Motor neuron (in vitro differentiated cells): ENCODE measurements at regions not wholly inside any gene's neighbourhood (a gene's known extent, or its start where the extent isn't known, plus 50 kb on each side); places are given as distances from the start of the nearest gene placed in this dataset.

ENCODE experiments used
- ATAC-seq, 8 experiments: fragments of 200-7000 bp; cut with Tn5 transposase; replicated peaks in 6 of 8; 2 replicates each; pipeline ENCODE4 v1.8.0; 2021; ENCODE audit warnings: mild to moderate bottlenecking in 8 of 8, moderate library complexity in 8 of 8
- H3K27ac ChIP-seq, 2 donors: fragments of 250-450 bp; sonication (Bioruptor Pico); 2 replicates each; pipeline ENCODE4 v1.9.0; 2021; ENCODE audit warnings: antibody characterized with exemption in 2 of 2, mild to moderate bottlenecking in 2 of 2, moderate library complexity in 1 of 2
- H3K4me1 ChIP-seq, 2 donors: fragments of 250-450 bp; sonication (Bioruptor Pico); replicated peaks in 1 of 2; 2 replicates each; pipeline ENCODE4 v1.6.1; 2021; ENCODE audit warnings: antibody characterized with exemption in 2 of 2, mild to moderate bottlenecking in 2 of 2, moderate library complexity in 1 of 2
- H3K4me3 ChIP-seq, 5 donors: fragments of 250-450 bp; sonication (Bioruptor Pico); 2 replicates each; pipeline ENCODE4 v1.9.0; 2021; ENCODE audit warnings: antibody characterized with exemption in 5 of 5, mild to moderate bottlenecking in 5 of 5, moderate library complexity in 4 of 5
- WGBS, 10 experiments: fragments of 450-650 bp; shearing (Covaris generic); methylation state at CpG; one replicate each; pipeline ENCODE4 v1.0.0; 2022; 5-methylcytosine and 5-hydroxymethylcytosine counted together
- in situ Hi-C, 9 experiments: fragments of 400-800 bp; cut with MboI; loops; one replicate each; pipeline ENCODE4 v1.15.0; 2021; ENCODE audit warnings: low sequenced_read_pairs in 9 of 9, low pct_unique_long_range_greater_than_20kb in 2 of 9; ENCODE audit not compliant: unreplicated experiment in 9 of 9

DNA sequence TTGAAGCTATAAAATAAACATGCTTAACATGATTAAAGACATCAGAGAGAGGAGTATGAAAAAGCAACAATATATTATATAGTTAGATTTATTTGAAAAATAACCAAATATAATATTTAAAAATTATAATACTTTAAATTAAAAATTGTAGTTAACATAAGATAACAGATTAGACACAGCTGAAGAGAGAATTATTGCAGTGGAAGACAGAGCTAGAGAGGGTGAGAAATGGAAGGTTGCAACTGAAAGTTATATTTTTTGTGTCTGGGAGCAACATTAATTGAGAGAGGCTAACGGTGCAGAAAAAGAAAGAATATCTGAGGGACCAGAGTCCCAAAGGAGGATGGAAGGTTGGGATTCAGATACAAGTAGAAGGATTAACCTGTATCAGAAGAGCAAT lies 548.9 kb upstream of the FZD8 start:
- no peak overlapping the region for H3K27ac ChIP-seq
- no peak for ATAC-seq
- H3K4me3 ChIP-seq, result no peak overlapping the region
- 0 to 78% (median 57%) methylated on average over 1 of the region's 1 CpG; no CpG with 5 or more reads in 1 of the 10 experiments for WGBS, 10 experiments
- H3K4me1 ChIP-seq, result peaks cover 0 to 6% of the 10 kb centered on the region in 2 donors
- in situ Hi-C loops, result loop anchor here in 1 of 9 experiments (25.0 kb wide), 1 partner anchor 404 kb away; no protein-coding TSS in a partner anchor

DNA sequence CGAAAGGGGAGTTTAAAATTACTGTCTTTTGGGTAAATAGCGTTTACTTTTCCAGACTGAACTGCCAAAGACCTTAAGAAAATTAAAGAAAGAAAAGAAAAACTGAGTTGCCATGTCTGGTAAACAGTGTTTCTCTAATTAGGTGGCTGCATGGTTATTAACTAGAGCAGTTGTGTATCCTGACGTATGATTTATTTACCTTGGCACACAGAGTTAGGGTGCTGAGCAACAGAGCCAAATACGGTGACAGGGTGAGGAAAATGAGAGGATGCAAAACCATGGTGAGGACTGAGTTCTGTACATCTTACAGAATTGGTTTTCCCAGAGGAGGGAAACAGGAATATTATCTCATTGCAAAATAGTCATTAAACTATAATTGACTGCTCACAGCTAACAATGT lies 546.4 kb upstream of the FZD8 start:
- peak in 1 of 8 experiments; percentile 39 for ATAC-seq
- Histone ChIP-seq H3K4me3 (no peak overlapping the region), H3K4me1 (no peaks in the 10 kb centered on the region), H3K27ac (no peak overlapping the region)
- in situ Hi-C loops, result loop anchor here in 1 of 9 experiments (25.0 kb wide), 1 partner anchor 401 kb away; no protein-coding TSS in a partner anchor
- WGBS, 10 experiments, result 59 to 95% (median 85%) methylated on average over 2 to 4 of the region's 4 CpGs

DNA sequence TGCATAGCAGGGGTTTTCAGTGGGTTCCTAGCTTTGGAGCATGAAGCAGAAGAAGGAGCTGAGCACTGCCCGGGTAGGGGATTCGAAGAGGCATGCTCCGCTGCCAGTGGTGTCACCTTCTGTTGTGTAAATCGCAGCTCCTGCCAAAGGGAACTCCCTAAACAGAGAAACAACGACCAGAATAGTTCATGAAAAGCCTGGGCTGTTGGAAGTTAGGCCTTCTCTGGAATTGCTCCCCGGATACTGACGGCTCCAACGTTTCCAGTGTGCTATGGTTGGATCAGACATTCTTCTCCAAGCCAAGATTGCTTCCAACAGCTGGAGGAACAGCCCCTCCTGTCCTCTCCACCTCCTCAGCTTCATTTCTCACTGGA lies 546.0 kb upstream of the FZD8 start:
- H3K4me3 ChIP-seq, result no peak overlapping the region
- in situ Hi-C loops, result loop anchor here in 1 of 9 experiments (25.0 kb wide), 1 partner anchor 401 kb away; no protein-coding TSS in a partner anchor
- H3K27ac ChIP-seq, result no peak overlapping the region
- no peaks in the 10 kb centered on the region for H3K4me1 ChIP-seq
- WGBS, 10 experiments, result 0 to 40% (median 30%) methylated on average over 1 to 8 of the region's 8 CpGs; no CpG with 5 or more reads in 2 of the 10 experiments
- peak in 2 of 8 experiments; percentile 48 to 49 for ATAC-seq

DNA sequence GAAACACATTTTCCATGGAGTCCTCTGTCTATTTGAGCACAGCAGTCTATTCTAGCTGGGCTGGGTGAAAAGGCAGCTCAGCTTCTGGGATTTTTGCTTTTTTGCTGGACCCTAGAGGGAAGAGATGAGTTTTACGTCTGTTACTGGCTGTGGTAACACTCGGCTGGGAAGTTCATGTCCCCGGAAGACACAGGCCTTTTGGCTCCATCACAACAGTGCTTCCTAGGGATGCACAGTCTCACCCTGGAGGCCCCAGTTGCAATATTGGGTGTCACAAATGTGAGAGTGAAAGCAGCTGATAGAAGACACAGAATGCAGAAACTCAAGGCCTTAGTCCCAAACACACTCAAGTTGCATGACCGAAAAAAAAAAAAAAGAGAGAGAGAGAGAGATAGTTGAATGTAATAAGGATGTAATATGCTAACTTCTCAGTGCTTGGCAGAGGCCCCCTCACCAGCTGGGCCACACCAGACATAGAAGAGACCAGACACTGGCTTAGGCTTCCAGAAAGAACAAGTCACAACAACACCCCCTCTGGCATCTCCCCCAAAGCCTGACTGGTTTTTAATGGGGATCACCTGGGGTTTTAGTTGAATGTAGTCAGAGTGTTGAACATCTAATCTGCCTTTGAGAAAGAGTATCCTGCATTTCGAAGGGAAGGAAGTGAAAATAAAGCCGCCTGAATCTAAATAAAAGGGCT lies 545.4 kb upstream of the FZD8 start:
- peak in 1 of 8 experiments; percentile 25 for ATAC-seq
- in situ Hi-C loops, result loop anchor here in 1 of 9 experiments (25.0 kb wide), 1 partner anchor 400 kb away; no protein-coding TSS in a partner anchor
- Histone ChIP-seq H3K4me3 (no peak overlapping the region), H3K4me1 (no peaks in the 10 kb centered on the region), H3K27ac (no peak overlapping the region)
- 34 to 94% (median 71%) methylated on average over 1 to 4 of the region's 6 CpGs; no CpG with 5 or more reads in 2 of the 10 experiments for WGBS, 10 experiments

DNA sequence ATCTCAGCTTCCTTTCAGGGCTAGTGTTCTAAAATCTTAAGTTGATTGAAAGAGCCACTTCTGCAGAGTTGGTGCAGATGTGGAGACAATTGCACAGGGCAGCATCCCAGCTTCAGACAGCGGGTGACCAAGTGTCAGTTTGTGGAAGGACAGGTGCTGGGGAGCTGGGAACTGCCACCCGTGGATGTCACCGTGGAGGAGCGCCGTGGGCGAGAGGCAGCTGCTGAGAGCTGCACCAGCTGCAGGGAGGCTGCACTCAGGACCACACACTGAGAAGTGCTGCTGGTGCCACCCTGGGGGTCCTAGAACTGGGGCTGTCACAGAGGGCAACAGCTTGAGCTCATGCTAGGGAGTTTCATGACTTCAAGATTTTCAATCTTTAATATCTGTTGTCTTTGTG lies 543.0 kb upstream of the FZD8 start:
- in situ Hi-C loops, result loop anchor here in 1 of 9 experiments (25.0 kb wide), 1 partner anchor 398 kb away; no protein-coding TSS in a partner anchor
- no peaks in the 10 kb centered on the region for H3K4me1 ChIP-seq

DNA sequence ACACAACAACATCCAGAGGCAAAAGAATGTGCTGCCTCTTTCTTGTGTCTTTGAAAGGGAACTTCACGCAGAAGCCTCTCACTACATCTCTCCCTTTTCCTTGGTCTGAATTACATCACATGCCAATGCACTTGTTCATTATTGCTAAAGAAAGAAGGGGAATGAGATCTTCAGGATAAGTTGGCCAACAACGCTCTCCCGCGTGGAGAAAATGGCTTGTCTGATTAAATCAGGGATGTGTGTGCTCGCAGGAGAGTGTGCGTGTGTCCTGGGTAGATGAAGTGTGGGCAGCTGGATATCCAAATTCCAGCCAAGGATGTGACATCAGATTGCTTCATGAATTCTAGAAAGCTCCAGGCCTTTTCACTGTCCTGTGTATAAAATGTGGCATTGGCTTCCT lies 541.6 kb upstream of the FZD8 start:
- no peak for ATAC-seq
- no peak overlapping the region for H3K4me3 ChIP-seq
- WGBS, 10 experiments, result 94 to 100% (median 100%) methylated on average over 1 to 6 of the region's 6 CpGs; no CpG with 5 or more reads in 3 of the 10 experiments
- no peak overlapping the region for H3K27ac ChIP-seq
- in situ Hi-C loops, result loop anchor here in 1 of 9 experiments (25.0 kb wide), 1 partner anchor 396 kb away; no protein-coding TSS in a partner anchor
- H3K4me1 ChIP-seq, result no peaks in the 10 kb centered on the region

More for the DNA sequence above, 543.0 kb upstream of the FZD8 start:
- no peak for ATAC-seq
- H3K27ac ChIP-seq, result no peak overlapping the region
- 70 to 90% (median 82%) methylated on average over 2 to 4 of the region's 6 CpGs; no CpG with 5 or more reads in 7 of the 10 experiments for WGBS, 10 experiments
- no peak overlapping the region for H3K4me3 ChIP-seq

DNA sequence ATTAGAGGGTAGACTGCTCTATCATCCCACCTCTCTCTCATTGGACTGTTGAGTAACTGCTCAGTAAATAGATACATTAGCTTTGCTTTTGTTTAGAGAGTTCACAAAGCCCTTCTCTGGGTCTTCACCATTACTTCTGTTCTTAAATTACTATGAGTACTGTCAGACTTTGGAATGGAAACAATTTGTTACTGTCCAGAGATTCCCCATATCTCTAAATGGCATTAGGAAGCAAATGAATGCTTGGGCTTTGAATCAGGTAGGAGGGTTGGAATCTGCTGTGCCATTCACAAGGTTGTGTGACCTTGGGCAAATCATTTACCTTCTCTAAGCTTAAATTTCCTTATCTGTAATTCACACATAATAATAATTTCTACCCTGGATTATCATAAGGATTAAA lies 541.0 kb upstream of the FZD8 start:
- H3K4me1 ChIP-seq, result no peaks in the 10 kb centered on the region
- in situ Hi-C loops, result loop anchor here in 1 of 9 experiments (25.0 kb wide), 1 partner anchor 396 kb away; no protein-coding TSS in a partner anchor
- no peak for ATAC-seq
- no peak overlapping the region for H3K27ac ChIP-seq
- H3K4me3 ChIP-seq, result no peak overlapping the region

DNA sequence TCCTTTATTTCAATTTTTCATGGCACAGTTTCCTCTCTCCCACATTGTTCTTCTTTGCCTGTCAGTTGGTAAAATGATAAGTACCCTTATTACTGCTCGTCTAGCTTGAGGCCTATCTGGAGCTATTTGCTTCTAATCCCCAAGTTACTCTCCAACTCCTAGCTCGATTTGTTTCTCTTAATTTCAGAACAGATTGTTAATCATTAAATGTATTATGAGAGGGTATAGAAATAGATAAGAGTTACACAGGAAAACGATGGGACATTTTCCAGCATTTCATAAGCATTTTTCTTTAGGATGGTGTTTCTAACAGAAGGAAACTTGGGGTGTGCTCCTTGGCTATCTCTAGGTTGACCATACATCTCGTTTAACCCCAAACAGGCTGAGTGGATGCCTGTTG lies 540.5 kb upstream of the FZD8 start:
- WGBS, 10 experiments, result 41 to 86% (median 70%) methylated on average over 1 to 4 of the region's 4 CpGs
- H3K4me1 ChIP-seq, result no peaks in the 10 kb centered on the region
- no peak for ATAC-seq
- in situ Hi-C loops, result loop anchor here in 1 of 9 experiments (25.0 kb wide), 1 partner anchor 395 kb away; no protein-coding TSS in a partner anchor
- H3K27ac ChIP-seq, result no peak overlapping the region
- H3K4me3 ChIP-seq, result no peak overlapping the region

DNA sequence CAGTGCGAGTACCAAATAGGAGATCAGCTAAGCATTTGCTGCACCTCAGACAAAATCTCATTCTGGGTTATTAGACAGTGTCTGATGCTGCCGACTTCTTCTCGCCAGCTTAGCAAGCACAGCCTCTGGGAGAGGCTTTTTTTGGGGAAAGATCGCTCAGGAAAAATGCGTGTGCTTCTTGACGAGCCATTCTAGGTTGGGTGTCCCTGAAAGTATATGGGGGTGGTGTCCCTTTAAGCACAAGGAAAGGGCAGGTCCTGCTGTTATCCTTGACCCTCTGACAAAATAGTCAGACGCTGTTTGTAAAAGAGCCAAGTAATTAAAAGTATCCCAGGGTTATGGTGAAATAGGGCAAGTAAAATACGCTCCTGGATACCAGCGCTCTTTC lies 540.1 kb upstream of the FZD8 start:
- ATAC-seq, result no peak
- in situ Hi-C loops, result loop anchor here in 1 of 9 experiments (25.0 kb wide), 1 partner anchor 395 kb away; no protein-coding TSS in a partner anchor
- Histone ChIP-seq H3K4me3 (no peak overlapping the region), H3K27ac (no peak overlapping the region), H3K4me1 (no peaks in the 10 kb centered on the region)
- 46 to 100% (median 81%) methylated on average over 1 to 7 of the region's 9 CpGs for WGBS, 10 experiments

DNA sequence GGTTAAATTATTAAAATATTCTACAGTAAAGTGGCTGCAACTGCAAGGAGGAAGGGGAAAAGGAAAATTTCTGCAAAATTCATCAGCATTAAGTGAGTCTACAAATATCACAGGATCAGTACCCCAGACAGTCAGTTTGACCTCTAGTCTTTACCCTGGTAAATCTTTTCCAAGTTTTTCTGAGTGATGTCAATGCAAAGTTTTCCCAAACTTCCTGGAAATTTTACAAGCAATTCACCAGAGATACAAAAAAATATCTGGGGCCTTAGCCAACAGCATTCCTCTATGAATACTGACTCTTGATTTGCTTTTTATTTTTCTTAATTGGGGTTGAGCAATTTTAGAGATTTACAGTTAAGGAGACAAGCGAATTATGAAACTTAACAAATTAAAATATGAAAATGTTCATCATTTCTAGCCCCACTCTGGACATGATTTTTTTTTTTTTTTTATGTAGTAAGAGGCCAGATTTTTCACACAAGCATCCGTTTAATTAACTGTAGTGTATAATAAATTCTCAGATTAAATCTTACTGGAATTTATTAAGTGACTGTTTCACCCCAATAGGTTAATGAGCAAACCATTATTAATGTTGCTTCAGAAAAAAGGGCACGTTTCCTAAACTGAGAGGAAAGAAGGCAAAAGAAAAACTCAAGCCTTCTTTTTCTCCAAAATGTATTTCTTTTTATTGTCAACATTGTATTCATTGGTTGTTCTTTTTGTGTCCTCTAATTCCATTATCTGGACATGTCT lies 539.5 kb upstream of the FZD8 start:
- no peaks in the 10 kb centered on the region for H3K4me1 ChIP-seq
- H3K27ac ChIP-seq, result no peak overlapping the region
- WGBS, 10 experiments, result 25 to 90% (median 62%) methylated on average over 1 to 3 of the region's 3 CpGs
- ATAC-seq, result no peak
- in situ Hi-C loops, result loop anchor here in 1 of 9 experiments (25.0 kb wide), 1 partner anchor 394 kb away; no protein-coding TSS in a partner anchor
- no peak overlapping the region for H3K4me3 ChIP-seq

DNA sequence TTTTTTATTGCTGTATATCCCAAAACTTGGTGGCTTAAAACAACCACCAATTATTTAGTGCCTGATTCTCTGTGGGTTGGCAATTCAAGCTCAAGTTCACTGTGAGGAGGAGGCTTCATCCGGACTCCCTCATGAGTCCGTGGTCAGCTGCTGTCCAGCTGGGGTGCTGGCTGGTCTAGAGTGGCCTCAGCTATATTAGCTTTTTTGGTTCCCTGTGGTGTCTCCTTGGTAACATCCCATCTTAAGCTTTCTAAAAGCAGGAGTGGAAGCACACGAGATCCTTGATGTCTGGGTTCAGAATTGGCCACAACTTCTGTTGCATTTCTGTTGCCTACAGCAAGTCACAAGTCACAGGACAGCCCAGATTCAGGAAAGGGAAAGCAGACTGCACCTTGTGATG lies 536.5 kb upstream of the FZD8 start:
- in situ Hi-C loops, result loop anchor here in 1 of 9 experiments (25.0 kb wide), 1 partner anchor 391 kb away; no protein-coding TSS in a partner anchor

DNA sequence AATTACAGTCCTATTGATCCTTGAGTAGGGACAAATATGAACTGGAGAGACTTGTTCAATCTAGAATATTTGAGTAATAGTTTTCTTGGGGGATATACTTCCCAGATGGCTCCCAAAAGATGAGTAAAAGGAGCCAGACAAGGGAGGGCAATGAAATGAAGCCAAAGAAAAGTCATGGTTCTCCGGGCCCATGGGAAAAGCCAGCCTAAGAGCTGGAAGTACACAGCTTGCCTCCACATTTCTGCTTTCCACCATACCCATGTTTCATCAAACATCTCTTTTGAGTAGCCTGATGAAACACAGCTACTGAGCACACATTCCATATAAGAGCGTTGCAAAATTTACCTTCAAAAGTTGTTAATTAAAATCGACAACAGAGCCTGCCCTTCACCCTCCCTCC lies 535.0 kb upstream of the FZD8 start:
- no peak for ATAC-seq
- in situ Hi-C loops, result loop anchor here in 1 of 9 experiments (25.0 kb wide), 1 partner anchor 390 kb away; no protein-coding TSS in a partner anchor
- 40 to 100% (median 65%) methylated on average over 1 to 3 of the region's 3 CpGs; no CpG with 5 or more reads in 2 of the 10 experiments for WGBS, 10 experiments

More for the DNA sequence above, 536.5 kb upstream of the FZD8 start:
- no peak overlapping the region for H3K27ac ChIP-seq
- no peak for ATAC-seq
- no peak overlapping the region for H3K4me3 ChIP-seq
- H3K4me1 ChIP-seq, result no peaks in the 10 kb centered on the region
- WGBS, 10 experiments, result 29 to 100% (median 67%) methylated on average over 1 to 3 of the region's 3 CpGs; no CpG with 5 or more reads in 4 of the 10 experiments

DNA sequence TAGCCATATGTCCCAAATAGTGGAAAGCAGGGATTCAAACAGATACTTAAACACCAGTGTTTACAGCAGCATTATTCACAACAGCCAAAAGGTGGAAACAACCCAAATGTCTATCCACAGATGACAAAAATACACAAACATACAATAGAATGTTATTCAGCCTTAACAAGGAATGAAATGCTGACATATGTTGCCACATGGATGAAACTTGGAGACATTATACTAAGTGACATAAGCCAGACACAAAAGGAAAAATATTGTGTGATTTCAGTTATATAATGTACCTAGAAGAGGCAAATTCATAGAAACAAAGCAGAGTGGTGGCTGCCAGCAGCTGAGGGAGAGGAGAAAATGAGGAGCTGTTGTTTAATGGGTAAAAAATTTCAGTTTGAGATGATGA lies 533.9 kb upstream of the FZD8 start:
- H3K4me1 ChIP-seq, result peaks cover 6 to 18% of the 10 kb centered on the region in 2 donors
- ATAC-seq, result no peak
- no peak overlapping the region for H3K4me3 ChIP-seq
- H3K27ac ChIP-seq, result no peak overlapping the region
- in situ Hi-C loops, result loop anchor here in 1 of 9 experiments (25.0 kb wide), 1 partner anchor 389 kb away; no protein-coding TSS in a partner anchor

More for the DNA sequence above, 535.0 kb upstream of the FZD8 start:
- H3K4me3 ChIP-seq, result no peak overlapping the region
- H3K27ac ChIP-seq, result no peak overlapping the region
- H3K4me1 ChIP-seq, result peaks cover 6 to 8% of the 10 kb centered on the region in 2 donors
